Stimulated activated CD8-positive, alpha-beta memory T cell treated with anti-CD3 and anti-CD28 coated beads, Interleukin-7, amount 100 ng/mL, for 1 hour (primary cell): ENCODE measurements at regions not wholly inside any gene's neighbourhood (a gene's known extent, or its start where the extent isn't known, plus 50 kb on each side); places are given as distances from the start of the nearest gene placed in this dataset.

Source experiments
- DNase-seq, 2 donors: peaks; one replicate each; pipeline ENCODE4 v3.0.0-alpha.2; 2020; ENCODE audit warnings: low read depth in 2 of 2

DNA sequence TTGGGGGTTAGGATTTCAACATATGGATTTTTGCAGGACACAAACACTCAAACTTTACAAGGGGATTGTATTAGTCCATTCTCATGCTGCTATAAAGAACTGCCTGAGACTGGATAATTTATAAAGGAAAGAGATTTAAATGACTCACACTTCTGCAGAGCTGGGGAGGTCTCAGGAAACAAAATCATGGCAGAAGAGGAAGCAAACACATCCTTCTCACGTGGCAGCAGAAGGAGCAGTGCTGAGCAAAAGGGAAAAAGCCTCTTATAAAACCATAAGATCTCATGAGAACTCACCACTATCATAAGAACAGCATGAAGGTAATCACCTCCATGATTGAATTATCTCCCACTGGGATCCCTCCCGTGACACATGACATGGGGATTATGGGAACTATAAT lies 1183.1 kb downstream of the ZPLD1 start:
- DNase-seq: no peak

DNA sequence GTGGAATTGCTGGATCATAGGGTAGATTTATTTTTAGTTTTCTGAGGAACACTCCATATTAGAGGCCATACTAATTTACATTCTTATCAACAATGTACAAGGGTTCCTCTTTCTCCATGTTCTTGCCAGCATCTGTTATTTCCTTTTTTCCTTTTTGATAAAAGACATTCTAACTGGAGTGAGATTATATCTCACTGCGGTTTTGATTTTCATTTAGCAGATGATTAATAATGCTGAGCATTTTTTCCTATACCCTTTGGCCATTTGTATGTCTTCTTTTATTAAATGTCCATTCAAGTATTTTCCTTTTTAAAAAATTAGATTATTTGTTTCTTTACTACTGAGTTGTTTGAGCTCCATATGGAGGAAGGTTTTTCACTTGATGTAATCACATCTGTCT lies 1189.5 kb downstream of the ZPLD1 start:
- no peak for DNase-seq

DNA sequence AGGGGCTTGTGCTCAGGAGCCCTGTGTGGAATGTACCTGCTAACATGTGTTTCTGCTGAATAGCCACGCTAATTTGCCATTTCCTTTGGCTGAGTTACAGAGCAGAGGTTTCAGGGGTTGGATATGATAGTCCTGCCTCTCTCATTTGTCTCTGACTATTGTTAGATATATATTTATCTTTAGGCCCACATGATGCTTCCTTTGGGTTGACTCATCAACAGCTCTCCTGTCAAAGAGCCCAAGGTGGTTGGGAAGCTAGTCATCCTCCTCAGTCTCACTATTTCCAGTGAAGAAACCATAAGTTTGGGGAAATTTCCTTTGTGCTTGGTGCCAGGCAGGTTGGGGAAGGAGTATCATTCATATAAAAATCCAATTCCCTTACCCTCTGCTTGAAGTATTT lies 1194.6 kb downstream of the ZPLD1 start:
- no peak for DNase-seq

DNA sequence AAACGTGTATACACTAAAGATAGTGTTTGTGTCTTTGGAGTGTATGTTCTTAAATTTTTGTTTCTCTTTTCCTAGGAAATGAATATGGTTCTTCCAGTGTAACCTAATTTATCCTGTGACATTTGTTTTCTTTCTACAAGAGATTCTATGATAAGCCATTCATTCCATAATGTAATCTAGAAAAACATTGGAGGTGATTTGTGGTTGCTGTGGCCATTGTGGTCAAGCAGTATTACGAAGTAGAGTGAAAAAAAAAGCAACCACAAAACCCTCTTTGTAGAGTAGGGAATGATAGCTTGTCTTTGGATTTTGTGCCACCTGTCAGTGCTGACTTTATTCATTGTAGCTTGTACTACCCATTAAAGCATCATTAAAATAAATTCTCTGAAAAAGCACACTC lies 1209.6 kb downstream of the ZPLD1 start:
- DNase-seq: no peak

DNA sequence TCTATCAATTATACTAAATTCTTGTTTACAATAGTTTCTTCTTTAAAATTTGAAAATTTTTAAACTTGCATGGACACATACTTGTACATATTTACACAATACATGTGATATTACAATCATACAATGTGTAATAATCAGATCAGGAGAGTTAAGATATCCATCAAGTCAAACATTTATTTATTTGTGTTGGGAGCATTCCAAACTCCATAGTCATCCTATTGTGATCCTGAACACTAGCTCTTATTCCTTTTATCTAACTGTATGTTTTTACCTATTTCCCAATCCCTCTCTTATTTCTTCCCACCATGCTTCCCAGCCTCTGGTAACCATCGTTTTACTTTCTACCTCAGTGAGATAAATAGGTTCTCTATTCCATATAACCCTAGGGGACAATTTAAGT lies 1219.2 kb downstream of the ZPLD1 start:
- DNase-seq: no peak

DNA sequence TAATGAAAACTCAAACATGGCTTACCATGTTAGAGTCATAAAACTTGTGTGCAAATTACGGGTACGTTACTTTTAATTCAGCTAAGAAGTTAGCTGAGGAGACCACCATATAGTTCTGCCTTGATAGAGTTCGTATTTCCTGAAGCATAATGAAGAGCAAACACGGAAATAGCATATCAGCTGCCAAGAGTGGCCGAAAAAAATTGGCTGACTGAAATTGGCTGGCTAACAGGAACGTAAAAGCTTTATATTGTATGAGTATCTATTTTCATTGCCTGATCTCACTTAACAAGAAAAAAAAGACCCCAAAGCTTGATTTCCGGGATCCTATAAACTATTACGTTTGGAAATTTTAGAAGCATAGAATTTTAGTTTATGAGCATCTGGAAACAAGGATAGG lies 1222.9 kb downstream of the ZPLD1 start:
- no peak for DNase-seq

DNA sequence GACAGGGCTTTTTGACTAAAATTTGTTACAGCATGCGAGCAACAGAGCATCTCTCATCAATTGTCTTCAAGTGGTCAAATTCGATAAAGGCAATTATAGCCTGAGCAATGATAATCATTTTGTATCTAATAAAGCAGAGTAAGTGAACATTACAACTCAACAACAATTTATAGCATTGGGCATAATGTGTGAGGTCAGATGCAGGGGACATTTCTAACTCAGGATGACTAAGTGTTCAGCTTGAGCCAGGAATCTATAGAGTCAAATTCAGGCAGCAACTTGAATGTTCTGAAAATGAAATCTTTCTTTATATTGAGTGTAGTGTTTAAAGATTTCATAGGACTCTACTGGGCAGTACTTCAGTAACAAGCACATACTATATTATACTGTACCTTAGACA lies 1226.0 kb downstream of the ZPLD1 start:
- no peak for DNase-seq

DNA sequence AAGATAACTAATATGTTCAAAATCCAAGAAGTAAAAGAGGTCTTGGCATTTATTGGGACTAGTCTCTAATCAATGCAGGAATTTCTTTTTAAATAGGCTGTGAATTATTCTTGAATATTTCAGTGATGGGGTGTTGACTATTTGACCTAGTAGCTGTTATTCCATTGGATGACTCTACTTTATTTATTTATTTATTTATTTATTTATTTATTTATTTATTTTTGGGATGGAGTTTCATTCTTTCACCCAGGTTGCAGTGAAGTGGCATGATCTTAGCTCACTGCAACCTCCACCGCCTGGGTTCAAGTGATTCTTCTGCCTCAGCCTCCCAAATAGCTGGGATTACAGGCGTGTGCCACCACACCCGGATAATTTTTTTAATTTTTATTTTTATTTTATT lies 1227.8 kb downstream of the ZPLD1 start:
- no peak for DNase-seq

DNA sequence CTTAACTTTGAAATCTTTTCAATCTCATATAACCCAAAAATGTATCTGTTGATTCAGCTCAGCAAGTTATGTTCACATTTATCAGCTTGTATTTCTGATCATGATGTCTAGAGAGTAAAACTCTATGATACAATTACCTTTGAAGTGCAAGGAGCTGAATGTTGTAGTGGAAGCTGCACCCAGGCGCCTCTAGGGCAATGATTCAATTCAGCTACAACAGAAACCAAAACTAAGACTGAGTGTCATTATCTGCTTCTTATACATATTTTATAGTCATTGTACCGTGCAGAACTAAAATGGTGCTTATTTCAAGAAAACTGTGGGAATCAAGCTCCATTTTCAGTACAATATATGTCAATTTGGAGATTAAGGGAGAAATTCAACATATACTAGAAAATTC lies 1237.5 kb downstream of the ZPLD1 start:
- no peak for DNase-seq

DNA sequence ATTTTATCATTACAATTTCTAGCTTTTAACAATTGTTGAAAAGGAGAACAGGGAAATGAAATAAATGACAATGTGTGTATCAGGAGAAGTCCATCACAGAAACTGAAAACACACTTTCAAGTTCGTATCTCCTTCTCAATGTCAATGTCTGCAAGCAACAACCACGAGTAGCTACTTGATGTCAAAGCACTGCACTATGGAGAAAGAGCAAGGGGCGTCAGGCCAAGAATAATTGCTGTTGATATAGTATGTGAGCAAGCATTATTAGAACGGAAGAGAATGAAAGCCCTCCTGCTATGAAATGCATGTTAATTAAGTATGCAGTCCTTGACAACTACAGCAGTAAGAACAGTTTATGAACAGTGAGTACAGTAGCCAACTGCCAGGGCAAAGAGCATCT lies 1250.1 kb downstream of the ZPLD1 start:
- no peak for DNase-seq

DNA sequence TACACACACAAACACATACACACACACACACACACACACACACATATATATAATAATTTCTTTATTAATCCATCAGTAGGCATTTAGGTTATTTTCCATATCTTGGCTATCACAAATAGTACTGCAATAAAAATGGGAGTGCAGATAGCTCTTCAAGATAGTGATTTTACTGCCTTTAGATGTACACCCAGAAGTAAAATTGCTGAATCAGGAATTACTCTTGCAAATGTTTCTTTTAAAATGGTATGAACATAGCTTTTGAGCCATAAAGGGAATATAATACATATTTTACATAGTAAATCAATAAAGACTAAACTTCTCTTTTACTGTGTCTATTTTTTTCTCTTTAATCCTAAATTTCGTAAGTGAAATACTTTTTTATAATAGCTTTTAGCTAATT lies 1251.1 kb downstream of the ZPLD1 start:
- DNase-seq: no peak

DNA sequence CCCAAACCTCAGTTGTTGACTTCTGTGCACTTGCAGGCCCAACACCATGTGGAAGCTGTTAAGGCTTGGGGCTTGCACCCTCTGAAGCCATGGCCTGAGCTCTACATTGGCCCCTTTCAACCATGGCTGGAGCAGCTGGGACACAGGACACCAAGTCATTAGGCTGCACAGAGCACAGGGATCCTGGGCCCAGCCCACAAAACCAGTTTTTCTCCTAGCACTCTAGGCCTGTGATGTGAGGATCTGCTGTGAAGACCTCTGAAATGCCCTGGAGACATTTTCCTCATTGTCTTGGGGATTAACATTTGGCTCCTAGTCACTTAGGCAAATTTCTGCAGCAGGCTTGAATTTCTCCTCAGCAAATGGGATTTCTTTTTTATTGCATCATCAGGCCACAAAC lies 1255.7 kb downstream of the ZPLD1 start:
- no peak for DNase-seq

DNA sequence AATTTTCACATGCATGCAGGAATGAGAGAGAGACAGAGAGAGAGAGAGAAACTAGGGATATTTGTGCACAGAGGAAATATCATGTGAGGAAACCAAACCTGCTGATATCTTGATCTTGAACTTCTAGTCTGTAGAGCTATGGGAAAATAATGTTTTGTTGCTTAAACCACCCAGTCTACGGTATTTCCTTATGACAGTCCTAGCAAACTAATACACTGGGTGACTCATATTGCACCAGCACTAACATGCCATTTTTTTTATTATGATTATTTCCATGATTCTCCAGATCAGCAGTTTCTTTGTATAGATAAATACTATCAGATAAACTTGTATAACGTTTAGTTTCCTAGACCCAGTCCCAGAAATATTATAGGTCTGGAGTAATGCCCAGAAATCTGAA lies 1259.0 kb downstream of the ZPLD1 start:
- DNase-seq: no peak

DNA sequence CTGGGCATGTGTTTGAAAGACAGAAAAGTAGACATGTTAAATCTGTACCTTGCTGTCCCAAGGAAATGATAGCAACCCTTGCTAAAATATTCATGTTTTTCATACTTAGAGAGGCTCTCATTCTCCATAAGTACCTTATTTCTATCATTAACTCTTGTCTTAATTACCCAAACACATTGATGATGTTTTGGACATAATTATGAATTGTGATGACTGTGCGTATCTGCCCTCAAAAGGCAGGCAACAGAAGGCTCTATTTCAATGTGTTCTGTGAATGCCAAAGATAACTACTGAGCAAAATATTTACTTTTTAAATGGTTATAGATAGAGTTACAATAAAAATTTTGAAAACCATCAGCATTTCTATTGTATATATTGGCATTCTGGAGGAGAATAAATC lies 1263.8 kb downstream of the ZPLD1 start:
- no peak for DNase-seq

DNA sequence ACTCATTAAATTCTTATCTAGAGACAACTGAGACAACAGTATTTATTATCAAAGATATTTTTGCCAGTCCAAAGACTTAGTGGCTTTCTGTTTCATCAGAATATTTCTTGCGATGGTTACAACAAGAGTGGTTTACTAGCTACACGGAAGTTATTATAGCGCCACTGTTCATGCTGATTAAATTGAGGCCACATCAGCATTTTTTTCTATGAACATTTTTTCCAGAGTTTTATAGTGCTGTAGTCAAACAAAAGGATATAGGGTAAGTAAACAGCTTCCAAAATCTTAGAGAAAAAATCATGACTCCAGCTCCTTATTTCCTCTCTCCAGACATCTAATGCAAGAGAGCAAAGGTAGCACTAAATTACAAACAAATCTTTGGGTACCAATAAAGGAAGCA lies 1264.4 kb downstream of the ZPLD1 start:
- DNase-seq: no peak

DNA sequence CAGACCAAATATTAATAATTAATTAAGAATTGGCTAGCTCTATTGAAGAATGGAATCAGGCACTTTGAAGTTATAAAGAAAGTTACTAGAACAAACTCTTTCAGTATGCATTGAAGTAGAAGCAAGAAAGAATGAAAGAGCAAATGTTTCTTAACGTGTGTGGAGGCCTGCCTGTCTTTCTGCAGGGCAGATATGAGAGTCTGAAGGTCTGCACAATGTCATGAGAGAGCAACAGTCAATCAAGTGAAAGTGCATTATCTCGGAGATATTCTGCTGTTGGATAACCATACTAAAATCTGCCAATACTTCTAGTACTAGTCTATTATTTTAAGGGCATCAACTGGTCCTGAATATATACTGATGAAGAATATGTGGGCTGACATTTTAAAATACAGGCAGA lies 1270.8 kb downstream of the ZPLD1 start:
- DNase-seq: no peak

DNA sequence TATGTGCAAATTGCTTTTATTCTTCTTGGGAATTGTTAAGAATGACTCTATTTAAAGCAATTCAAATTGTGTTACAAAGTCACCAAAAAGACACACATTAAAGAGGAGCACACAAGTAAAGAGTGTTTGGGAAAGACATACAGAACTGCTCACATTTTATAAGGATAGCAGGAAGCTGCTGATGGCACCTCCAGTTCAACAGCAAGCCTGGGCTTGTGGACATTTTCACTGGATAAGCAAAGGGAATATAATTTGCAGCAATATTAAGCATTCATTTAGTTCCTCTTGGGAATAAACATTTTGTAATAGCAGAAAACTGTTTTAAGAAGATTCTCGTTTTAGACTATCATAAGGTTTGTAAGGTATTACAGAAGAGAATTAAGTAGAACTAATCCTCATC lies 1271.9 kb downstream of the ZPLD1 start:
- no peak for DNase-seq

DNA sequence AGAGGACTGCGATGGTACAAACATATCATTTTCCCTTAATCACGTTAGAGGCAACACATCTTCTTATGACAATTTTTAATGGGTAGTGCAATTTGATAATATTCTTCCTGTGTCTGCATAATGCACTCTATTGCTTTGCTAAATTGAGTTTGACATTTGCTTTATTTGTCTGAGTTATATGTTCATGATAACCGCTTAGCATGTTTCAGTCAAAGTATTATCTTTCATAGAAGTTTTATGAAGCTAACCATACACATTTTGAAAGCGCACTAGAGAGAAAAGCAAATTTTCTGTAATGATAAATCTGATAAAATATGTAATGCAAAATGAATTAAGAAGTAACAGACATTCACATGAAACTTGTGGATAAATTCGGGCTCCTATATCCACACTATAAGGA lies 1276.9 kb downstream of the ZPLD1 start:
- no peak for DNase-seq

DNA sequence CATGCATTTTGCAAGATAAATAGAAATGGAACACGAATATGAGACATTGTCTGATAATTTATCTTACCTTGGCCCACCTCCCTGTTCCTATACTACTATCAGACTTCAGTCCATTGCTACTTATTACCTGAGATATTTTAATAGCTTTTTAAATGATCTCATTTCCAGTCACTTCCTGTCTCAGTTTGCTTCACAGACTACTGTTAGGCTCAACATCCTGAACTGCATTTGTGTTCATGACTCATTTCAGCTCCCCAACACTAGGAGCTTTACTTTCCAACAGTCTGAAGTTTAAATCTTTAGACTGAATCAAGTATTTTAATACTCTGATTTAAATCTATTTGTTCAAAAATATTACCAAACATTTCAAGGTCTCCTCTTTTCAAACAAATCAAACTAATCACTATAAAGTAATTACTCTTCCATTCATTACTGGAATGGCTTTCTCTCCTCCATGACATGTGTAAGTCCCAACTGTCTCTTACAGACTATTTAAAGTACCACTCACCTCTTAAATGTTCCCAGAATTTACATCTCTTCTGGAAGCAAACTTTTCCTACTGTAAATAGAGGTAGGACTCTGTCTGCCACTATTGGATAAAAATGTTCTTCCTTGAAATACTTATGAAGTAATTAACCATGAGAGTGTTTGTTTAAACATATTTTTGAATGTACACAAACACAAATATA lies 1277.6 kb downstream of the ZPLD1 start:
- DNase-seq: no peak

DNA sequence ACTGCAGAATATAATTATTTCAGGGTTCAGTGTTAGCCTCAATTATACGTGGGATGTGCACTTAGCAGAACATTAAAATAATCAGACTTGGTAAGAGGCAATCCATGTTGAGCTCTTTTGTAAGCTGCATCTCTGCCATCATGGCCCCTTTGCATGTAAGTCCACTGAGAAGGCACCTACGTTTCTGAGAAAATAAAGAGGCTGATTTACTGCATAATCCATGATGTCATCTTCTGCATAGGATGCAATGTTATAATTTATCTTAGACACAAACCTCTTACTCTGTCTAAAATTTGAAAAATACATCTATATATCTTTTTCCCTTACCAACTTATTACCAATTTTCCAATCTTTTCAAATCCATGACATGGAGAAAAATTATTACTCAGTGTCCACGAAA lies 1294.7 kb downstream of the ZPLD1 start:
- no peak for DNase-seq

DNA sequence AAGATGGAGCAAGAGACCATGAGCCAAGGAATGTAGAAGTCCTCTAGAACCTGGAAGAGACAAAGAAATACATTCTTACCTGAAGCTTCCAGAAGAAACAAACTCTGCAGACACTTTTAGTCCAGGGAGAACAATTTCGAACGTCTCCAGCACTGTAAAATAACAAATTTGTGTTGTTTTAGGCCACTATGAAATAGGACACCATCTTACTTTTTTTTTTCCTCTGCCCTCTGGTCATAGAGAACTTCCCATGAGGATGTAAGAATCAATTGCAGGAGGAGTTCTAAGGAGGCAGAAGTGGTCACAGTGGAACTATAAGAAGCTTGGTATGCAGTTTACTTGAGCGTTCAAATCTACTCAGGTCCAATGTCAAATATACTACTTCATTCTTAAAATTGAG lies 1295.9 kb downstream of the ZPLD1 start:
- DNase-seq: no peak

DNA sequence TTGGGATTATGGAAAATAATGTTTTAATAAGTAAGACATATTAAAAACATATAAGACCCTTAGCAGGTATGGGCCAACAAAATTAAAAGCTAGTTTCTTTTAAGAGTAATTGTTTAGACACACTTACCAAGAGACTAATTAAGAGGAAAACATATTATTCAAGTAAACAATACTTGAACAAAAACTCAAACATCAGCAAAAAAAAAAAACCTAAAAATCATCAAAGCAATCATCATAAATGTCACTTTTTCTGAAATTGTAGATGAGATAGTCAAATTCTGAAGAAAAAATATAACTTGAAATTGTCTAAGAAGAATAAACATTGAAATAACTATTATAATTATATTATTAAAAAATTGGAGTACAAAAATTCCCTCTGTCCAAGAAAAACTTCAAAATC lies 1318.2 kb downstream of the ZPLD1 start:
- no peak for DNase-seq

DNA sequence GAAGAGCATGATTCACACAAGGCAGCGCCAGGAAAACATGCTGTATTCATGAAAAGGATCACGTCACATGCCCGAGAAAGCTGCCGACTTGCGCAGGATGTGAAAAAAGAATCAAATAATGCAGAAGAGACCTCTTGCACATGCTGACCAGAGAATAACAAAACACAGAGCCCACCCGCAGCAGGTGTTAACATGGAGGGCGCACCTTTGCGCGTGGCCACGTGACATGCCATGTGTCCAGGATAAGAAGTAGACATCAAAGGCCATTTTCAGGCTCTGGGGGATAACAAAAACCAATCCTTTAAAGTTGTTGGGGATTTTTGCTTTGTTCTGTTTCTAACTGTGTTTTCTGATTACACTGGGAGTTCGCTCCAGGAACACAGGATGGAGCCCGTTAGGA lies 1332.8 kb downstream of the ZPLD1 start:
- DNase-seq: no peak

DNA sequence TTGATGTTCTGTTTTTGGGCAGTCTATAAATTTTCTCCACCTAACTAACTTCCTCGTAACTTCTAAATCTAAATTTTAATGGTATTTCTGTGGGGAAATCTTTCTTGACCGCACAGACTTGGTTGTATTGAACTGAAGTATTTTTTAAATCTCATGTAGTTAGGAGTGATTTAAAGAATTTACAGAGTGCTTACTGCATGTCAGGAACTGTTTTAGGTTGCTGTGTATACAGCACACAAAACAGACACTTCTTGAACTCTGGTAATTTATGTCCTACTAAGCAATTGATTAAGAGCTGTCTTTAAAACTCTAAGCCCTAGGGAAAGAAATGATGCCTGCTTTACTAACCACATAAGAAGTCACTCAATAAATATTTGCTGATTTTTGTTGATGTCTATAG lies 1350.2 kb downstream of the ZPLD1 start:
- no peak for DNase-seq

DNA sequence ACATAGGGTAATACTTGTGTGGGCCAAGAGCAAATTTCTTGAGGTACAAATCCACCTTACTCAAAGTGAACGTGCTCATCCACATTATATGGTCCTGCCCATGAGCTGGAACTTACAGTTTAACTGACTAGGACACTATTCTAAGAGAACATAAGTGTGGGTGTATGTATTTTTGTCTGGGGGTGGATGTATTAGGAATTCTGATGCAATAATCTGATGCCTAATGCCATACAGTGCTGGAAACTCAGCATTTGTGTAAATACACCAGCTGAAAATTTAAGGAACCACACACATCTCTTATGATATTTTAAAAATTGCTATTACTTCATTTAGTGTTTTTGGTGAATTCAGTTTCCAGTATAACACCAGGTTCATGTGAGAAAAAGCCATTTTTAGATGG lies 1350.7 kb downstream of the ZPLD1 start:
- no peak for DNase-seq
